ENCODE measurements at regions not wholly inside any gene's neighbourhood (a gene's known extent, or its start where the extent isn't known, plus 50 kb on each side); places are given as distances from the start of the nearest gene placed in this dataset.

- DNase-seq, result no peak
These were observed 154.4 kb downstream of the EFNB2 start for GRCh38 chr13:106381091-106381490.

GRCh38 chr13:106377931-106378662, 157.4 kb downstream of the EFNB2 start:
- DNase-seq, result no peak

GRCh38 chr13:106377341-106377740, 158.1 kb downstream of the EFNB2 start:
- no peak for DNase-seq

GRCh38 chr13:106376401-106377112, 158.9 kb downstream of the EFNB2 start:
- DNase-seq, result peak in 1 of 2 experiments; percentile 23

GRCh38 chr13:106375085-106375484, 160.4 kb downstream of the EFNB2 start:
- no peak for DNase-seq

GRCh38 chr13:106374631-106375030, 160.8 kb downstream of the EFNB2 start:
- DNase-seq, result no peak

- no peak for DNase-seq
These were observed 161.4 kb downstream of the EFNB2 start for GRCh38 chr13:106373989-106374572.

- DNase-seq, result no peak
These were observed 162.0 kb downstream of the EFNB2 start for GRCh38 chr13:106373304-106373988.

- DNase-seq, result no peak
These were observed 163.0 kb downstream of the EFNB2 start for GRCh38 chr13:106372199-106373155.

- no peak for DNase-seq
These were observed 164.4 kb downstream of the EFNB2 start for GRCh38 chr13:106371024-106371423.

- no peak for DNase-seq
These were observed 165.6 kb downstream of the EFNB2 start for GRCh38 chr13:106369858-106370257.

- no peak for DNase-seq
These were observed 166.4 kb downstream of the EFNB2 start for GRCh38 chr13:106369091-106369490.

GRCh38 chr13:106367361-106367971, 168.0 kb downstream of the EFNB2 start:
- no peak for DNase-seq

GRCh38 chr13:106362707-106363106, 172.8 kb downstream of the EFNB2 start:
- DNase-seq, result no peak

GRCh38 chr13:106361621-106362020, 173.8 kb downstream of the EFNB2 start:
- no peak for DNase-seq

- no peak for DNase-seq
These were observed 178.3 kb downstream of the EFNB2 start for GRCh38 chr13:106357198-106357597.

GRCh38 chr13:106355866-106356265, 179.6 kb downstream of the EFNB2 start:
- no peak for DNase-seq

- DNase-seq, result no peak
These were observed 180.5 kb downstream of the EFNB2 start for GRCh38 chr13:106354961-106355360.

GRCh38 chr13:106352850-106353249, 182.6 kb downstream of the EFNB2 start:
- no peak for DNase-seq

GRCh38 chr13:106351251-106351650, 184.2 kb downstream of the EFNB2 start:
- no peak for DNase-seq

GRCh38 chr13:106350208-106350607, 185.3 kb downstream of the EFNB2 start:
- no peak for DNase-seq
